ENCODE measurements at regions not wholly inside any gene's neighbourhood (a gene's known extent, or its start where the extent isn't known, plus 50 kb on each side); places are given as distances from the start of the nearest gene placed in this dataset.

GRCh38 chr7:26459540-26460193, 168.0 kb downstream of the SNX10 start:
- Mint-ChIP-seq H3K36me3 (ENCODE audit: insufficient read depth) (no peaks in the 10 kb centered on the region), H3K27me3 (no peaks in the 10 kb centered on the region), H3K4me3 (ENCODE audit: low read depth) (no peak overlapping the region), H3K4me1 (ENCODE audit: low read depth) (peaks cover 11% of the 10 kb centered on the region), H3K27ac (no peak overlapping the region), H3K9me3 (ENCODE audit: low read depth) (no peaks in the 10 kb centered on the region)
- no peak for TF ChIP-seq CTCF (IDR thresholded peaks at IDR 0.05; ENCODE audit: unreplicated experiment)
- DNase-seq (ENCODE audit: low spot score, unreplicated experiment), result no peak

DNA sequence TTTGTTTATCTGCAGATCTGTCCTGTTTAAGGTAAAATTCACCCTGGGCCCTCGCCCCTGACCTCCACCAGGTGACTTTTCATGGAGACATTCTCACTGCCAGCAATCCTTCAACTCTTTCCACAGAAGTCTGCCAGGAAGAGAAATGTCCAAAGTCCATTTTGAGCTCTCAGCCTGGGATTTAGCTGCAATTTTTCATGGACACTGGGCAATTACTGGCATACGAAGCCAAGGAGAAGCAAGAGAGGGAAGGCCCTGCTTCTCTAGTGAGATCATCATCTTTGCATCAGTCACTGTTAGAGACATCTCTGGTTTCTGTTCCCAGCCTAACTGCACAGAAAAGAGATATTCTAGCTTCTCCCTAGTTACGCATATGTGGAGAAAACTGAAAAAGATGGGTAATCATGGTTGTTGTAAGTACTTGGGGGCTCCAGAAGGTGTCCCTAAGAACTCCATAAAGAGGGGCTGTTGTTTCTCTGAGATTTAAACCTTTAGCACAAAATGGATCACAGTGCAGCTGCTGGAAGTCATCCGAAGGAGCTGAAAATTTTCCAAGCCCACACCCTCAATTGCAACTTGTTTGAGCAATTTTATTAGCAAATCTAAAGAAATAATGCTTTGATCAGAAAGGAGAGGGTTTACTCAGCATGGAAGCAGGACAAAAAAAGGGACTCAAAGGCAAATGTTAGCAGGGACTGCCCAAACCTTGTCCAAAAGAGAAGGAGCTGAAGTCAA, 168.9 kb downstream of the SNX10 start:
- H3K4me3 Mint-ChIP-seq (ENCODE audit: low read depth), result no peak overlapping the region
- no peaks in the 10 kb centered on the region for H3K36me3 Mint-ChIP-seq (ENCODE audit: insufficient read depth)
- H3K27ac Mint-ChIP-seq, result no peak overlapping the region
- no peak for DNase-seq (ENCODE audit: low spot score, unreplicated experiment)
- no peaks in the 10 kb centered on the region for H3K27me3 Mint-ChIP-seq
- H3K9me3 Mint-ChIP-seq (ENCODE audit: low read depth), result no peaks in the 10 kb centered on the region
- no peak for TF ChIP-seq CTCF (IDR thresholded peaks at IDR 0.05; ENCODE audit: unreplicated experiment)
- peaks cover 11% of the 10 kb centered on the region for H3K4me1 Mint-ChIP-seq (ENCODE audit: low read depth)

DNA sequence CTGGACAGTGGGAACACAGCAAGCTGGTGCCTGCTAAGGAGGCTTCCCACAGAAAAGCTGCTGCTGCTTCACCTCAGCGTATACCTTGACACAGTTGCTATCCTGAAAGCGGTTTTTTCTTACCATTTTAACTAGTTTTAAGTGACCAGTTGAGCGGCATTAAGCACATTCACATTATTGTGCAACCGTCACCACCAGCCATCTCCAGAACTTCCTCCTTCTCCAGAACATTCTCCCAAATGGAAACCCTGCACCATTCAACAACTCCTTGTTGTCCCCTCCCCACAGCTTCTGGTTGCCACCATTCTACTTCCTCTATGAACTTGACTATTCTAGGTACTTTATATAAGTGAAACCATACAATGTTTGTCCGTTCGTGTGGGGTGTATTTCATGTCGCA, 169.9 kb downstream of the SNX10 start:
- H3K36me3 Mint-ChIP-seq (ENCODE audit: insufficient read depth), result no peaks in the 10 kb centered on the region
- H3K4me3 Mint-ChIP-seq (ENCODE audit: low read depth), result no peak overlapping the region
- no peak overlapping the region for H3K27ac Mint-ChIP-seq
- no peaks in the 10 kb centered on the region for H3K9me3 Mint-ChIP-seq (ENCODE audit: low read depth)
- DNase-seq (ENCODE audit: low spot score, unreplicated experiment), result no peak
- no peak for TF ChIP-seq CTCF (IDR thresholded peaks at IDR 0.05; ENCODE audit: unreplicated experiment)
- H3K4me1 Mint-ChIP-seq (ENCODE audit: low read depth), result peaks cover 11% of the 10 kb centered on the region
- no peaks in the 10 kb centered on the region for H3K27me3 Mint-ChIP-seq

- TF ChIP-seq CTCF (IDR thresholded peaks at IDR 0.05; ENCODE audit: unreplicated experiment), result no peak
- DNase-seq (ENCODE audit: low spot score, unreplicated experiment), result no peak
- Mint-ChIP-seq H3K9me3 (ENCODE audit: low read depth) (no peaks in the 10 kb centered on the region), H3K27me3 (peaks cover 7% of the 10 kb centered on the region), H3K4me3 (ENCODE audit: low read depth) (no peak overlapping the region), H3K36me3 (ENCODE audit: insufficient read depth) (no peaks in the 10 kb centered on the region), H3K27ac (no peak overlapping the region), H3K4me1 (ENCODE audit: low read depth) (no peaks in the 10 kb centered on the region)
These were observed 174.3 kb downstream of the SNX10 start for GRCh38 chr7:26466007-26466406.

DNA sequence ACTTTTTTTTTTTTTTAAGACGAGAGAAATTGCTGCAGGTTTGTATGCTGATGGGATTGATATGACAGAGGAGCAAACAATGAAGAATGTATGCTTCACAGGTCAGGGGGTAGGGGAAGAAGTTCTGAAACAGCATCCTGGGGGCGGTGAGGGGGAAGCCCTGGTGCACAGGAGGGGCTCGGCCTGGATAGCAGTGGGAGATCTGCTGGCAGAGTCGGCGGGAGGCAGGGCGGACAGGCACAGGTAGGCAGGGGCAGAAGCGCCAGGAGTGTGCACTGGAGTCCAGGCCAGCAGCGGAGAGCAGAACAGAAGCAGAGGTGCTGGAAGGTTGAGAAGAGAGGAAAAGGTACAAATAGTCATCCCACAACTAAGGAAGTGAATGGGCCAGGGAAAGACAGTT, 175.4 kb downstream of the SNX10 start:
- Mint-ChIP-seq H3K36me3 (ENCODE audit: insufficient read depth) (no peaks in the 10 kb centered on the region), H3K27me3 (peaks cover 7% of the 10 kb centered on the region)

More for the DNA sequence above, 175.4 kb downstream of the SNX10 start:
- H3K4me3 Mint-ChIP-seq (ENCODE audit: low read depth), result no peak overlapping the region
- H3K27ac Mint-ChIP-seq, result no peak overlapping the region
- H3K4me1 Mint-ChIP-seq (ENCODE audit: low read depth), result no peaks in the 10 kb centered on the region
- TF ChIP-seq CTCF (IDR thresholded peaks at IDR 0.05; ENCODE audit: unreplicated experiment), result no peak
- no peak for DNase-seq (ENCODE audit: low spot score, unreplicated experiment)
- H3K9me3 Mint-ChIP-seq (ENCODE audit: low read depth), result no peaks in the 10 kb centered on the region

Data from progenitor cell of endocrine pancreas (in vitro differentiated cells).